Cardiac fibroblast (primary cell): ENCODE measurements at regions not wholly inside any gene's neighbourhood (a gene's known extent, or its start where the extent isn't known, plus 50 kb on each side); places are given as distances from the start of the nearest gene placed in this dataset.
"Not testable (repeated sequence)": the region's sequence is repeated elsewhere in the genome, so short reads cannot be mapped to it uniquely, and the experiment has no call there.

Experiments used
- DNase-seq, 2 donors: peaks; one replicate each; pipeline versions ENCODE4 v3.0.0 to v3.0.0-alpha.2; 2010; ENCODE audit warnings: low read depth in 2 of 2
- H3K4me3 ChIP-seq, 2 donors: replicated peaks in 1 of 2; 1 replicate in 1 of 2; 2 replicates in 1 of 2; pipeline ENCODE4 v1.5.1; 2011; ENCODE audit warnings: low read depth in 2 of 2, low read length in 2 of 2, mild to moderate bottlenecking in 2 of 2, moderate library complexity in 1 of 2
- TF ChIP-seq, protein P1 (sequence below): IDR thresholded peaks from one replicate; pipeline ENCODE4 v1.5.1; 2011; ENCODE audit warnings: low read depth, mild to moderate bottlenecking, low read length, inconsistent platforms

DNA sequence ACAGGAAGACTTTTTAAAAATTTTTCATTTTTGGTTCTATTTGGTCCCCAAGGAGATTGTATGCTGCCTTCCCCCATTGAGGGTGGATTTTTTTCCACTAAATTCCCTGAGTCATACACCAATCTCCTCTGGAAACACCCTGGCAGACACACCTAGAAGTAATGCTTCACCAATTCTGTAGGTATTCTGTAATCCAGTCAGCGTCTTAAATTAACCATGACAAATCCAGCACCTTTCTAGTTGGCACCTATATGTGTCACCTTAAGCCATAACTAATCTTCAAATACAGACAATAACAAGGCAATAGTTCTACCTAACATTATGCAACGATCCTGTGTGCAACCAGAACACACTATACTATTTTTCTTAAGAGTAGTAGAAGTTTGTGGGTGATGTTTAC is 459.1 kb upstream of the NDN start:
- H3K4me3 ChIP-seq, result no peak overlapping the region
- TF ChIP-seq, protein P1, sequence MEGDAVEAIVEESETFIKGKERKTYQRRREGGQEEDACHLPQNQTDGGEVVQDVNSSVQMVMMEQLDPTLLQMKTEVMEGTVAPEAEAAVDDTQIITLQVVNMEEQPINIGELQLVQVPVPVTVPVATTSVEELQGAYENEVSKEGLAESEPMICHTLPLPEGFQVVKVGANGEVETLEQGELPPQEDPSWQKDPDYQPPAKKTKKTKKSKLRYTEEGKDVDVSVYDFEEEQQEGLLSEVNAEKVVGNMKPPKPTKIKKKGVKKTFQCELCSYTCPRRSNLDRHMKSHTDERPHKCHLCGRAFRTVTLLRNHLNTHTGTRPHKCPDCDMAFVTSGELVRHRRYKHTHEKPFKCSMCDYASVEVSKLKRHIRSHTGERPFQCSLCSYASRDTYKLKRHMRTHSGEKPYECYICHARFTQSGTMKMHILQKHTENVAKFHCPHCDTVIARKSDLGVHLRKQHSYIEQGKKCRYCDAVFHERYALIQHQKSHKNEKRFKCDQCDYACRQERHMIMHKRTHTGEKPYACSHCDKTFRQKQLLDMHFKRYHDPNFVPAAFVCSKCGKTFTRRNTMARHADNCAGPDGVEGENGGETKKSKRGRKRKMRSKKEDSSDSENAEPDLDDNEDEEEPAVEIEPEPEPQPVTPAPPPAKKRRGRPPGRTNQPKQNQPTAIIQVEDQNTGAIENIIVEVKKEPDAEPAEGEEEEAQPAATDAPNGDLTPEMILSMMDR, result no peak
- no peak for DNase-seq

DNA sequence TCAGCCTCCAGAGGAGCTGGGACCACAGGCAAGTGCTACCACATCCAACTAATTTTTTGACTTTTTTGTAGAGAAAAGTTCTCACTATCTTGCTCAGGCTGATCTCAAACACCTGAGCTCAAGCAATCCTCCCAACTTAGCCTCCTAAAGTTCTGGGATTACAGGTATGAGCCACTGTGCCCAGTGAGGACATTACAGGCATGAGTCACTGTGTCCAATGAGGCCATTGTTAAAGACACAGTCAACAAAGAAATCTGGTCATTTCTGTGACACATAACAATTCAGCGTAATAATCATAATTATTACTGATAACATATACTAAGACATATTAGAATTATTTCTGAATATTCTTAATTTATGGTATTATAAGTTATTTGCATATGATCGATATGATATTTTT is 463.4 kb upstream of the NDN start:
- H3K4me3 ChIP-seq, result no peak overlapping the region
- TF ChIP-seq, protein P1, result no peak
- DNase-seq, result no peak

DNA sequence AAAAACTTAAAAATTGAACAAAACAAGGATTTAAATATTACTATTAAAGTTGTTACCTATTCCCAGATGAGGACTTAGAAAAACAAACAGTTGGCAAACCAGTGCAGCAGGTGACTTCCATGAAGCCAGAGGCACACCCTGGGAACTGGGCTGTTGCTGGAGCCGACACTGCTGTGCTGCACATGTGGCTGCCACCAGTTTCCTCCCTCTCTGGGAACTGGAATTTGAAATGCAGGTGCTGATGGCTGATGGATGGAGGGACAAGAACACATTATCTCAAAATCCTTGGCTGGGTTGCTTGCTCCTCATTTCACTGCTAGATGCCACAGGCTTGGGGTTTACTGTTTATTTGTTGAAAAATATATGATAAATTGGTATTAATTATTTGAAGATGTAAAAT is 471.2 kb upstream of the NDN start:
- not testable (repeated sequence) for DNase-seq

DNA sequence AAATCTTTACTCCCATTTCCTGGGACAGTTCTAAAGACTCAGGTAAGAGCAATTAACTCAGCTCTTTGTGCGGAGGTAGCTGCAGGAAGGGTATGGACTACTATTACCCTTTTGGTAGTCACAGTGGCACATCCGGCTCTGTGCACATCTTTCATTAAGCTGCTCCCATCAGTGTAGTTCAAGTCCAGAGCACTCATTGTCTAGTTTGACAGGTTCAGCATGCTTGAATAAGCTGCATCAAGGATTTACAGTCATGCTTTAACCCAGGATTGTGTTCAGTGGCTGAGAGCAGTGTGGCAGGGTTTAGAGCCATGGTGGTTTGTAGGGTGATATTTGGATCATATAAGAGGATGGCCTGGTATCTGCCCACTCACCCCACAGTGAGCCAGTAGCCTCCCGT is 478.4 kb upstream of the NDN start:
- DNase-seq, H3K4me3 ChIP-seq: not testable (repeated sequence)

More for the DNA sequence above, 471.2 kb upstream of the NDN start:
- not testable (repeated sequence) for H3K4me3 ChIP-seq

DNA sequence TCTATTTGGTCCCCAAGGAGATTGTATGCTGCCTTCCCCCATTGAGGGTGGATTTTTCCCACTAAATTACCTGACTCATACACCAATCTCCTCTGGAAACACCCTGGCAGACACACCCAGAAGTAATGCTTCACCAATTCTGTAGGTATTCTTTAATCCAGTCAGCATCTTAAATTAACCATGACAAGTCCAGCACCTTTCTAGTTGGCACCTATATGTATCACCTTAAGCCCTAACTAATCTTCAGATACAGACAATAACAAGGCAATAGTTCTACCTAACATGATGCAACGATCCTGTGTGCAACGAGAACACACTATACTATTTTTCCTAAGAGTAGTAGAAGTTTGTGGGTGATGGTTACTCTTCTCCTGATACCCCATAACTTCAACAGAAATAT is 473.3 kb upstream of the NPAP1 start:
- H3K4me3 ChIP-seq, DNase-seq: not testable (repeated sequence)

DNA sequence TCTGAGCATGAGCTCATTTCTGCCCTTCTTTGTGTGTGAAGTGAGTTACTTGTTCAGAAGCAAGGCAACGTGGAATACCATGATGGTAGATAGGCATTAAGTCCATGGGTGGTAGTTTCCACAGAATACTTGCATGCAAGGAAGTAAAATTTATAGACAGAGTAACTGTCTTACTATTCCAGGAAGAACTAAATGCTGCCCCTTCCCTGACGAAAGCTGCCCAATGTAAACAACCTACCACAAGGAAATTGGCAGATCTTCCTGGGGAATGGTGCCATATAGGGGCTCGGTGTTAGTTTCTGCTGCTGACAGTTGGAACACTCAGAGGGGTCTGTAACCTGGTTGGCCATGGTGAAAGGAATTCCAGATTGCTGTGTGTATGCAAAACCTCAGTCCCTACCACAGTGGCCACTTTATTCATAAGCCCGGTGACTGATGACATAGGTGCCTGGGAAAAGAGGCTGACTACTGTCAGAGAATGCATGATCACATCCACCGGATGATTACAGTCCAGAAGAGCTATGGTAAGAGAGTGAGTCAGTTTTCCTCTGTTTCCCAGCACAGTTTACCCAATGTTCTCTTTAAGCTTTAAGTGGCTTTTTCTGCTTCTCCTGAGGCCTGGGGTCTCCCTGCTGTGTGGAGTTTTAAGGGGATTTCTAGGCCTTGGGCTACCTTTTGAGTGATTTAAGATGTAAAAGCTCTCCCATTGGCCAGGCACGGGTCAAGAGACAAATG is 463.7 kb upstream of the NPAP1 start:
- H3K4me3 ChIP-seq, DNase-seq: not testable (repeated sequence)

DNA sequence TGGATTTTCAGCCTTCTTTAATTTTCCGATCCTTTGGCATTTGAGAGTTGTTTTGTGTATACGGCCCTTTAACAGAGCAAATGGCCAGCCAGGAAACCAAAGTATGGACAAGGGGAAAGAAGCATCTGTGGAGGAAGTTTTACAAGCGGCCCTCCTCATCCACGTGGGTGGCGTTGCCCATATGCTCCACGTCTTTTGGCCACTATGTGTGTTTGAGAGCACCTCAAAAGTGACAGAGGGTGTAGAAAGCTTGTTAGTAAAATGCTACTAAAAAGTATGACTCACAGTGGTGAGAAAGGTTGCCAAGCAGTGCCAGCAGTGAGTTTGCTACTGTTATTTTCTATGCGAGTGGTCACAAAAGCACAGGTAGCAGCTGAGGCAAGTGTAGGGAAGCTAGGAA is 451.8 kb upstream of the NPAP1 start:
- TF ChIP-seq, protein P1, result no peak
- no peak overlapping the region for H3K4me3 ChIP-seq
- DNase-seq, result no peak

DNA sequence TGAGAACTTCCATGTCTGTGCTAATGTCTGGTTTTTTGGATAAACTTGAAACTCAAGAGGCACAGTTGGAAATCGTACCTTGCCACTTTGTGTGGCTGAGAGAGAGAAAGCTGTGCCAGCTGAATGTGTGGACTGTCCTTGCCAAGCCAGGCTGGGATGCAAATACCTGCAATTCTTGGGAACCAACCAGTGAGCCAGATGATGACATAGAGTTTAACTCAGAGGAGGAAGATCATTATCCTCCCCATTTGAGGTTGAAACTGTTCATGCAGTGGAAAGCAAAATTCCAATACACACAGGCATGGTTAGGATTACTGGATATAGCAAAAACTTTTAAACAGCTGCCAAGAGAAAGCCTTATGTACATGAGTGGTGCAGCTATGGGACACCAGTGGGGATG is 451.4 kb upstream of the NPAP1 start:
- H3K4me3 ChIP-seq, result no peak overlapping the region
- TF ChIP-seq, protein P1, result no peak
- no peak for DNase-seq

DNA sequence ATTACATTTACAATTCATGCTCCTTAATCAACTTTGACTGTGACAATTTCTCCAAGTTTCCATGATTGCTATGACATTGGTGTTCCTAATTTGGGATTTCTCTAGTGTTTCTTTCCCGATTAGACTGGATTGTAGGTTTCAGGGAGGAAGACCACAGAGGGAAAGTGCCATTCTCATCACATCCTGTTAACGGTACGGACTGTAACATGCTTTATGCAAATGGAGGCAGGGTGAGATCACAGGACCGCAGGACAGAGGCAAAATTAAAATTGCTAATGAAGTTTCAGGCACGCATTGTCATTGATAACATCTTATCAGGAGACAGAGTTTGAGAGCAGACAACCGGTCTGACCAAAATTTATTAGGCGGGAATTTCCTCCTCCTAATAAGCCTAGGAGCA is 446.7 kb upstream of the NPAP1 start:
- not testable (repeated sequence) for H3K4me3 ChIP-seq, DNase-seq

DNA sequence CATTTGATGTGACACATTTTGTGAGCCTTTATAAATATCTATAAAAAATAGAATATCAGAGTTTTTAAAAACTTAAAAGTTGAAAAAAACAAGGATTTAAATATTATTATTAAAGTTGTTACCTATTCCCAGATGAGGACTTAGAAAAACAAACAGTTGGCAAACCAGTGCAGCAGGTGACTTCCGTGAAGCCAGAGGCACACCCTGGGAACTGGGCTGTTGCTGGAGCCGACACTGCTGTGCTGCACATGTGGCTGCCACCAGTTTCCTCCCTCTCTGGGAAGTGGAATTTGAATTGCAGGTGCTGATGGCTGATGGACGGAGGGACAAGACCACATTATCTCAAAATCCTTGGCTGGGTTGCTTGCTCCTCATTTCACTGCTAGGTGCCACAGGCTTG is 442.4 kb upstream of the NPAP1 start:
- DNase-seq, H3K4me3 ChIP-seq: not testable (repeated sequence)

DNA sequence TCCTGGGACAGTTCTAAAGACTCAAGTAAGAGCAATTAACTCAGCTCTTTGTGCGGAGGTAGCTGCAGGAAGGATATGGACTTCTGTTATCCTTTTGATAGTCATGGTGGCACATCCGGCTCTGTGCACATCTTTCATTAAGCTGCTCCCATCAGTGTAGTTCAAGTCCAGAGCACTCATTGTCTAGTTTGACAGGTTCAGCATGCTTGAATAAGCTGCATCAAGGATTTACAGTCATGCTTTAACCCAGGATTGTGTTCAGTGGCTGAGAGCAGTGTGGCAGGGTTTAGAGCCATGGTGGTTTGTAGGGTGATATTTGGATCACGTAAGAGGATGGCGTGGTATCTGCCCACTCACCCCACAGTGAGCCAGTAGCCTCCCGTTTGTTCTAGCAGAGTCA is 435.0 kb upstream of the NPAP1 start:
- not testable (repeated sequence) for H3K4me3 ChIP-seq, DNase-seq

DNA sequence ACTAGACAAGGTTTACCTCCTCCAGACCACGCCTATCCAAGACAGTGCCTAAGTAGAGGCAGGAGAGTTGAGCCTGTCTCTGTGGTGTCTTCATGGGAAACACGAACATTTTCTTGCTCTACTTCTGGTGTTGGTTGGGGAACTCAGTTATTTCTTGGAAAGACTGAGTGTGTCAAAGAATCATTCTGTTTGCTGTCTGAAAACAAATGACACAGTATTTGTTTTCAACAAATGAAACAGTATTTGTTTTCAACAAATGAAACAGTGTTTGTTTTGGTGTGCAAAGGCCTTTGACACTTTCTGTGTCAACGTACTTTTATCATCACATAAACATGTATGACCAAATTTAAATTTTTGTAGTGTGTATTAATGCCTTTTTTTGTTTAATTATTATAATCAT is 416.5 kb upstream of the NPAP1 start:
- not testable (repeated sequence) for H3K4me3 ChIP-seq, DNase-seq

DNA sequence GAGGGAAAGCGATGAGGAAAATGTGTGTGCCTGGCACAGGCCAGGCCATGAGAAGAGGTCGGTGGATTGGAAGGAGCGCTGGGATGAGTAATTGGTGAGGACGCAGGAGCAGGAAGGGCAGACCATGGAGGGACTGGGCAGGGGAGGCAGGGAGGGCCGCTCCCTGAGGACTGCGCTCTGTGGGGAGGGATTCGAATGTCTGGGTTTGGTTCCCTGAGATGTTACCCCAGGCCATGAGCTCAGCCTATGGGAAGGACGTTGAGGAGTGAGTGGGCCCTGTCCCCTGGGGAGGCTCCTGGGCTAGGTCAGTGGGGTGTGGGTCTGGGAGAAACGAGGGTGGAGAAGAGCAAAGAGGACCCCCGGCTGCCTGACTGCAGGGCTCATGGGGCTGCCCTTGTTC is 415.2 kb upstream of the NPAP1 start:
- not testable (repeated sequence) for H3K4me3 ChIP-seq, DNase-seq

DNA sequence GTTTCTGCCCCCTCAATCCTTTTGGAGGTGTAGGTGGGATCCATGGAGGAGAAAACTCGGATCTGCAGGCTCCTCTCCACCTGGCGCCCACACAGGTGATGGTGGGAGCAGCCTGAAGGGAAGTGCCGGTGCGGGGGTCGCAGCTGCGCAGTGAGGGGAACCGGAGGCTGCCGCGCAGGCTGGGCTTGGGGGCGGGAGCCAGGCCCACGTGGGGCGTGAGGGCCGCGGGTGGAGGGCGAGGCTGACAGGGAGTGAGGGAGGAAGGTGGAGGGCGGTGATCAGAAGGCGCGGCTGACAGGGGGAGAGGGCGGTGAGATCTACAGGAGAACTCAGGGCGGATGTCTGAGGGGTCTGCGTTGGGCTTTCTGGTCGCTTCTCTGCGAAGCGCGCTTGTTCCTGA is 414.7 kb upstream of the NPAP1 start:
- DNase-seq, H3K4me3 ChIP-seq: not testable (repeated sequence)
